Loucy (cell line): ENCODE measurements at regions not wholly inside any gene's neighbourhood (a gene's known extent, or its start where the extent isn't known, plus 50 kb on each side); places are given as distances from the start of the nearest gene placed in this dataset.

Experiments
- H2AFZ ChIP-seq: fragments of 200-600 bp; sonication (generic); 2 replicates; pipeline ENCODE4 v1.6.0; 2016; ENCODE audit warnings: antibody characterized with exemption, mild to moderate bottlenecking, low read length, moderate library complexity
- H3F3A ChIP-seq: fragments of 200-600 bp; 2 replicates; pipeline ENCODE4 v1.6.0; 2016; ENCODE audit warnings: antibody characterized with exemption, low read depth, mild to moderate bottlenecking
- H3K27me3 ChIP-seq: fragments of 200-600 bp; sonication (generic); 2 replicates; pipeline ENCODE4 v1.6.1; 2014; ENCODE audit warnings: low read length, mild to moderate bottlenecking; ENCODE audit not compliant: insufficient read depth, poor library complexity, severe bottlenecking
- H3K36me3 ChIP-seq: fragments of 200-600 bp; sonication (generic); 2 replicates; pipeline ENCODE4 v1.6.1; 2016; ENCODE audit warnings: low read length; ENCODE audit not compliant: insufficient read depth
- H3K4me1 ChIP-seq: fragments of 200-600 bp; sonication (generic); 2 replicates; pipeline ENCODE4 v1.5.1; 2014; ENCODE audit warnings: low read length, mild to moderate bottlenecking; ENCODE audit not compliant: insufficient read depth, poor library complexity, severe bottlenecking
- H3K4me2 ChIP-seq: fragments of 200-600 bp; sonication (generic); 2 replicates; pipeline ENCODE4 v1.6.0; 2014; ENCODE audit warnings: antibody characterized with exemption, low read length, low read depth, mild to moderate bottlenecking; ENCODE audit not compliant: poor library complexity, severe bottlenecking
- H3K4me3 ChIP-seq: fragments of 200-600 bp; sonication (generic); 2 replicates; pipeline ENCODE4 v1.5.1; 2014; ENCODE audit warnings: low read length, mild to moderate bottlenecking, mixed read lengths; ENCODE audit not compliant: poor library complexity, severe bottlenecking
- H3K79me2 ChIP-seq: fragments of 200-600 bp; sonication (generic); 2 replicates; pipeline ENCODE4 v1.6.1; 2014; ENCODE audit warnings: low read length; ENCODE audit not compliant: insufficient read depth
- H3K9ac ChIP-seq: fragments of 200-600 bp; sonication (generic); 2 replicates; pipeline ENCODE4 v1.6.0; 2014; ENCODE audit warnings: mild to moderate bottlenecking, low read depth, low read length, moderate library complexity; ENCODE audit not compliant: poor library complexity, severe bottlenecking
- H3K9me2 ChIP-seq: fragments of 200-600 bp; sonication (generic); replicated peaks from 2 replicates; pipeline ENCODE4 v1.6.1; 2016; ENCODE audit warnings: low read depth, low read length, mixed read lengths
- H3K9me3 ChIP-seq: fragments of 200-600 bp; sonication (generic); 2 replicates; pipeline ENCODE4 v1.6.1; 2014; ENCODE audit warnings: mild to moderate bottlenecking, antibody characterized with exemption, low read length, low read depth; ENCODE audit not compliant: insufficient read depth
- H4K20me1 ChIP-seq: fragments of 200-600 bp; sonication (generic); 2 replicates; pipeline ENCODE4 v1.6.0; 2014; ENCODE audit warnings: antibody characterized with exemption, low read length, mild to moderate bottlenecking; ENCODE audit not compliant: insufficient read depth, poor library complexity, severe bottlenecking
- CTCF ChIP-seq: fragments of 200-600 bp; sonication (generic); conservative IDR thresholded peaks from 2 replicates; pipeline ENCODE4 v1.5.1; 2014; ENCODE audit warnings: mild to moderate bottlenecking, antibody characterized with exemption, low read length
- EZH2phosphoT487 ChIP-seq: fragments of 200-600 bp; IDR thresholded peaks from 2 replicates; pipeline ENCODE4 v1.6.1; 2018; ENCODE audit warnings: antibody characterized with exemption, mild to moderate bottlenecking, moderate library complexity, borderline replicate concordance

GRCh38 chr16:59373632-59374031 lies 639.5 kb upstream of the GOT2 start:
- Histone ChIP-seq H3K9ac (no peak overlapping the region), H3K9me2 (no peaks in the 10 kb centered on the region), H3F3A (no peaks in the 10 kb centered on the region), H3K4me3 (no peak overlapping the region), H3K4me2 (no peak overlapping the region), H3K4me1 (no peaks in the 10 kb centered on the region), H3K79me2 (no peaks in the 10 kb centered on the region), H3K9me3 (no peaks in the 10 kb centered on the region), H3K27me3 (no peaks in the 10 kb centered on the region), H3K36me3 (no peaks in the 10 kb centered on the region), H2AFZ (no peak overlapping the region), H4K20me1 (no peaks in the 10 kb centered on the region)
- TF ChIP-seq EZH2phosphoT487, result no peak

- Histone ChIP-seq H3K4me2 (no peak overlapping the region), H4K20me1 (no peaks in the 10 kb centered on the region), H3K4me1 (no peaks in the 10 kb centered on the region), H2AFZ (no peak overlapping the region), H3K27me3 (no peaks in the 10 kb centered on the region), H3K4me3 (no peak overlapping the region), H3K9me2 (no peaks in the 10 kb centered on the region), H3K9me3 (no peaks in the 10 kb centered on the region), H3K9ac (no peak overlapping the region), H3K36me3 (no peaks in the 10 kb centered on the region), H3K79me2 (no peaks in the 10 kb centered on the region), H3F3A (no peaks in the 10 kb centered on the region)
- TF ChIP-seq CTCF (no peak), EZH2phosphoT487 (no peak)
These were observed 636.6 kb upstream of the GOT2 start for GRCh38 chr16:59370717-59371116.

- no peaks in the 10 kb centered on the region for H3K79me2 ChIP-seq
- H3K9me2 ChIP-seq, result no peaks in the 10 kb centered on the region
- H3K27me3 ChIP-seq, result no peaks in the 10 kb centered on the region
- no peak overlapping the region for H3K4me3 ChIP-seq
- H3K4me1 ChIP-seq, result no peaks in the 10 kb centered on the region
- H3K9ac ChIP-seq, result no peak overlapping the region
- H3K36me3 ChIP-seq, result no peaks in the 10 kb centered on the region
- H4K20me1 ChIP-seq, result no peaks in the 10 kb centered on the region
- no peaks in the 10 kb centered on the region for H3F3A ChIP-seq
- H3K9me3 ChIP-seq, result no peaks in the 10 kb centered on the region
- no peak overlapping the region for H2AFZ ChIP-seq
- no peak overlapping the region for H3K4me2 ChIP-seq
- TF ChIP-seq EZH2phosphoT487, result no peak
- no peak for TF ChIP-seq CTCF
These were observed 635.4 kb upstream of the GOT2 start for GRCh38 chr16:59369523-59369922.

GRCh38 chr16:59368586-59368985 lies 634.5 kb upstream of the GOT2 start:
- H3K9me2 ChIP-seq, result no peaks in the 10 kb centered on the region
- TF ChIP-seq CTCF (no peak), EZH2phosphoT487 (no peak)
- no peak overlapping the region for H3K4me3 ChIP-seq
- H2AFZ ChIP-seq, result no peak overlapping the region
- no peaks in the 10 kb centered on the region for H4K20me1 ChIP-seq
- no peak overlapping the region for H3K4me2 ChIP-seq
- no peak overlapping the region for H3K9ac ChIP-seq
- H3K27me3 ChIP-seq, result no peaks in the 10 kb centered on the region
- no peaks in the 10 kb centered on the region for H3F3A ChIP-seq
- no peaks in the 10 kb centered on the region for H3K4me1 ChIP-seq
- H3K9me3 ChIP-seq, result no peaks in the 10 kb centered on the region
- no peaks in the 10 kb centered on the region for H3K79me2 ChIP-seq
- no peaks in the 10 kb centered on the region for H3K36me3 ChIP-seq
